ENCODE measurements at regions not wholly inside any gene's neighbourhood (a gene's known extent, or its start where the extent isn't known, plus 50 kb on each side); places are given as distances from the start of the nearest gene placed in this dataset.

GRCh38 chr7:67696878-67697277, 700.2 kb downstream of the TYW1 start:
- no peak for FAIRE-seq

DNA sequence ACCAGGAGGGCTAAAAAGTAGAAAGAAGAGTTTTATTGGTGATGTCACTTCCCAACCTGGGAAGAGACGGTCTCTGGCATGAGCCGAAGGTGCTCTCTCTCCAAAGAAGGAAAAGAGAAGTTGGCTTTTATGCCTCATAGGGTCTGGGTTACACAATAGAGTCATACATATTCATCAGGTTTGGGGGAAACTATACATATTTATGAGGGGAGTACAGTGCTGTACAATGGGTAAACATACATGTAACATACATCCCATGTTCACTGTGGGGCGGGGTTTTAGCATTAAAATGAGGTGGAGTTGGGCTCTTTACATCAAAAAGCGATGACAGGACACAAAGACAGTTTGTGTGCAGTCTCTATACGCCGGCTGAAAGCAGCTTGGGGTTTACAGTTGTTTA, 701.7 kb downstream of the TYW1 start:
- H3K27ac Mint-ChIP-seq (ENCODE audit: unreplicated experiment) = no peak overlapping the region
- no peaks in the 10 kb centered on the region for H3K27me3 ChIP-seq (ENCODE audit: insufficient read depth, low read length)
- H3K4me3 Mint-ChIP-seq (ENCODE audit: unreplicated experiment) = no peak overlapping the region
- no peak overlapping the region for H3K9ac ChIP-seq (ENCODE audit: low read length)
- H3K79me2 ChIP-seq (ENCODE audit: insufficient read depth, low read length) = no peaks in the 10 kb centered on the region
- H3K36me3 Mint-ChIP-seq (ENCODE audit: low read depth, unreplicated experiment) = no peaks in the 10 kb centered on the region
- H3K36me3 ChIP-seq (ENCODE audit: insufficient read depth, low read length) = no peaks in the 10 kb centered on the region
- H3K4me1 ChIP-seq (ENCODE audit: insufficient read depth, low read length) = no peaks in the 10 kb centered on the region
- FAIRE-seq (no peak), DNase-seq (ENCODE audit: low read depth) (no peak)
- peaks cover 2% of the 10 kb centered on the region for H3K9me3 ChIP-seq (ENCODE audit: insufficient read depth, low read depth, low read length)
- H3K27ac ChIP-seq (ENCODE audit: low read depth, low read length) = no peak overlapping the region
- H3K4me1 Mint-ChIP-seq (ENCODE audit: low read depth, unreplicated experiment) = no peaks in the 10 kb centered on the region
- no peak for TF ChIP-seq EZH2 (IDR thresholded peaks at IDR 0.05; ENCODE audit: insufficient read depth, low read length)
- TF ChIP-seq, protein P1, sequence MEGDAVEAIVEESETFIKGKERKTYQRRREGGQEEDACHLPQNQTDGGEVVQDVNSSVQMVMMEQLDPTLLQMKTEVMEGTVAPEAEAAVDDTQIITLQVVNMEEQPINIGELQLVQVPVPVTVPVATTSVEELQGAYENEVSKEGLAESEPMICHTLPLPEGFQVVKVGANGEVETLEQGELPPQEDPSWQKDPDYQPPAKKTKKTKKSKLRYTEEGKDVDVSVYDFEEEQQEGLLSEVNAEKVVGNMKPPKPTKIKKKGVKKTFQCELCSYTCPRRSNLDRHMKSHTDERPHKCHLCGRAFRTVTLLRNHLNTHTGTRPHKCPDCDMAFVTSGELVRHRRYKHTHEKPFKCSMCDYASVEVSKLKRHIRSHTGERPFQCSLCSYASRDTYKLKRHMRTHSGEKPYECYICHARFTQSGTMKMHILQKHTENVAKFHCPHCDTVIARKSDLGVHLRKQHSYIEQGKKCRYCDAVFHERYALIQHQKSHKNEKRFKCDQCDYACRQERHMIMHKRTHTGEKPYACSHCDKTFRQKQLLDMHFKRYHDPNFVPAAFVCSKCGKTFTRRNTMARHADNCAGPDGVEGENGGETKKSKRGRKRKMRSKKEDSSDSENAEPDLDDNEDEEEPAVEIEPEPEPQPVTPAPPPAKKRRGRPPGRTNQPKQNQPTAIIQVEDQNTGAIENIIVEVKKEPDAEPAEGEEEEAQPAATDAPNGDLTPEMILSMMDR (IDR thresholded peaks at IDR 0.05; ENCODE audit: insufficient read depth, low read depth, low read length) = no peak
- H3K27me3 Mint-ChIP-seq (ENCODE audit: low read depth, unreplicated experiment) = no peaks in the 10 kb centered on the region
- H3K9me3 Mint-ChIP-seq (ENCODE audit: unreplicated experiment) = peaks cover 20% of the 10 kb centered on the region
- no peak overlapping the region for H3K4me3 ChIP-seq (ENCODE audit: insufficient read depth, low read depth, low read length)
- H2AFZ ChIP-seq (ENCODE audit: low read depth, low read length) = no peak overlapping the region
- H4K20me1 ChIP-seq (ENCODE audit: insufficient read depth, low read length) = no peaks in the 10 kb centered on the region
- no peak overlapping the region for H3K4me2 ChIP-seq (ENCODE audit: low read length)

More at GRCh38 chr7:67696878-67697277, 700.2 kb downstream of the TYW1 start:
- Histone ChIP-seq H2AFZ (ENCODE audit: low read depth, low read length) (no peak overlapping the region), H3K4me1 (ENCODE audit: insufficient read depth, low read length) (no peaks in the 10 kb centered on the region), H3K27ac (ENCODE audit: low read depth, low read length) (no peak overlapping the region), H3K9me3 (ENCODE audit: insufficient read depth, low read depth, low read length) (peaks cover 2% of the 10 kb centered on the region), H3K36me3 (ENCODE audit: insufficient read depth, low read length) (no peaks in the 10 kb centered on the region), H3K27me3 (ENCODE audit: insufficient read depth, low read length) (no peaks in the 10 kb centered on the region), H3K79me2 (ENCODE audit: insufficient read depth, low read length) (no peaks in the 10 kb centered on the region), H3K4me2 (ENCODE audit: low read length) (no peak overlapping the region), H4K20me1 (ENCODE audit: insufficient read depth, low read length) (no peaks in the 10 kb centered on the region), H3K4me3 (ENCODE audit: insufficient read depth, low read depth, low read length) (no peak overlapping the region), H3K9ac (ENCODE audit: low read length) (no peak overlapping the region)
- H3K9me3 Mint-ChIP-seq (ENCODE audit: unreplicated experiment) = peaks cover 20% of the 10 kb centered on the region
- H3K4me3 Mint-ChIP-seq (ENCODE audit: unreplicated experiment) = no peak overlapping the region
- H3K4me1 Mint-ChIP-seq (ENCODE audit: low read depth, unreplicated experiment) = no peaks in the 10 kb centered on the region
- H3K36me3 Mint-ChIP-seq (ENCODE audit: low read depth, unreplicated experiment) = no peaks in the 10 kb centered on the region
- H3K27ac Mint-ChIP-seq (ENCODE audit: unreplicated experiment) = no peak overlapping the region
- DNase-seq (ENCODE audit: low read depth) = no peak
- TF ChIP-seq, protein P1 (IDR thresholded peaks at IDR 0.05; ENCODE audit: insufficient read depth, low read depth, low read length) = no peak
- TF ChIP-seq EZH2 (IDR thresholded peaks at IDR 0.05; ENCODE audit: insufficient read depth, low read length) = no peak
- no peaks in the 10 kb centered on the region for H3K27me3 Mint-ChIP-seq (ENCODE audit: low read depth, unreplicated experiment)

DNA sequence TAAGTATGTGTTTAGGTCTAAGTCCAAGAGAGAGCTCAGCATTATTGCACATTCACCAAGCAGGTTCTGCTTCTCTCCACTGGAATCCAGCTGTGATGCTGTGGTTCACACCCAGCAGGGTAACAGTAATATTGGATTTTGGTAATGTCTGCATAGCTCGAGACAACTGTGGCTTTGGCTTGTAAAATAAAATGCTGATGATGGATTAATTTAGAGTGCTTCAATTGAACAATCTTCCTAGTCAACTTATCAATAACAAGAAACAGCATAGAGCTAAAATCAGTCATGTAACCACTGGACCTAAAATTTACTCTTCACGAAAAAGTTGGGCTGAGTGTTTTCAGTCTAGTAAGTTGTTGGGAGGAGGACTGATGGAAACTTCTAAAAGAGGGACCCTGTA, 709.2 kb downstream of the TYW1 start:
- H3K9ac ChIP-seq (ENCODE audit: low read length) = no peak overlapping the region
- no peaks in the 10 kb centered on the region for H3K27me3 ChIP-seq (ENCODE audit: insufficient read depth, low read length)
- H2AFZ ChIP-seq (ENCODE audit: low read depth, low read length) = no peak overlapping the region
- H3K36me3 ChIP-seq (ENCODE audit: insufficient read depth, low read length) = no peaks in the 10 kb centered on the region
- H3K27ac ChIP-seq (ENCODE audit: low read depth, low read length) = no peak overlapping the region
- H3K9me3 Mint-ChIP-seq (ENCODE audit: unreplicated experiment) = peaks cover 12% of the 10 kb centered on the region
- H3K4me3 ChIP-seq (ENCODE audit: insufficient read depth, low read depth, low read length) = no peak overlapping the region
- no peaks in the 10 kb centered on the region for H3K4me1 Mint-ChIP-seq (ENCODE audit: low read depth, unreplicated experiment)
- H3K4me1 ChIP-seq (ENCODE audit: insufficient read depth, low read length) = no peaks in the 10 kb centered on the region
- no peak overlapping the region for H3K4me2 ChIP-seq (ENCODE audit: low read length)
- H3K9me3 ChIP-seq (ENCODE audit: insufficient read depth, low read depth, low read length) = peaks cover 9% of the 10 kb centered on the region
- H3K4me3 Mint-ChIP-seq (ENCODE audit: unreplicated experiment) = no peak overlapping the region
- H4K20me1 ChIP-seq (ENCODE audit: insufficient read depth, low read length) = no peaks in the 10 kb centered on the region
- no peak for TF ChIP-seq EZH2 (IDR thresholded peaks at IDR 0.05; ENCODE audit: insufficient read depth, low read length)
- TF ChIP-seq, protein P1 (IDR thresholded peaks at IDR 0.05; ENCODE audit: insufficient read depth, low read depth, low read length) = no peak
- H3K27ac Mint-ChIP-seq (ENCODE audit: unreplicated experiment) = no peak overlapping the region
- no peaks in the 10 kb centered on the region for H3K79me2 ChIP-seq (ENCODE audit: insufficient read depth, low read length)
- FAIRE-seq (no peak), DNase-seq (ENCODE audit: low read depth) (no peak)
- no peaks in the 10 kb centered on the region for H3K36me3 Mint-ChIP-seq (ENCODE audit: low read depth, unreplicated experiment)
- H3K27me3 Mint-ChIP-seq (ENCODE audit: low read depth, unreplicated experiment) = no peaks in the 10 kb centered on the region

All from astrocyte (in vitro differentiated cells and primary cell).